HG03432 (cell line): ENCODE measurements at regions not wholly inside any gene's neighbourhood (a gene's known extent, or its start where the extent isn't known, plus 50 kb on each side); places are given as distances from the start of the nearest gene placed in this dataset.
"Not testable (repeated sequence)": the region's sequence is repeated elsewhere in the genome, so short reads cannot be mapped to it uniquely, and the experiment has no call there.

ENCODE experiments used
- ATAC-seq: cut with Tn5 transposase; IDR thresholded peaks from one replicate; pipeline ENCODE4 v1.9.1; 2021; ENCODE audit warnings: mild to moderate bottlenecking, moderate library complexity; ENCODE audit not compliant: unreplicated experiment

DNA sequence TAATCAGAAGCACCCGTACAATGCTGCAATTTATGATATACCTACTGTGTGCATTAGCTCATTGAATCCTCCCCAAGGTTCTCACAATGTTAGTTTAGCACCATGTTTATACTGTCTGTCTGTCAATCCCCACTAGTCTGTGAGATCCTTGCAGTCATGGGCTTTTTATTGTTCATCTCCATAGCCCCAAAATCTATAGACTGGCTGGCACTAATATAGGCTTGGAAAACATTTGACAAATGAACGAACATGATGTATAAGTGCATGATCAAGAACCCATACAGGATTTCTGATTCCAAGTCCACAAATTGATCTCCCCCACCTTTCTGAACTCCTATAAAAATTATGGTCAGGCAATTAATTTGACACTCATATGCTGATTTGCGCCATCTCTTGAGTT is 290.0 kb downstream of the OMA1 start:
- ATAC-seq = no peak

DNA sequence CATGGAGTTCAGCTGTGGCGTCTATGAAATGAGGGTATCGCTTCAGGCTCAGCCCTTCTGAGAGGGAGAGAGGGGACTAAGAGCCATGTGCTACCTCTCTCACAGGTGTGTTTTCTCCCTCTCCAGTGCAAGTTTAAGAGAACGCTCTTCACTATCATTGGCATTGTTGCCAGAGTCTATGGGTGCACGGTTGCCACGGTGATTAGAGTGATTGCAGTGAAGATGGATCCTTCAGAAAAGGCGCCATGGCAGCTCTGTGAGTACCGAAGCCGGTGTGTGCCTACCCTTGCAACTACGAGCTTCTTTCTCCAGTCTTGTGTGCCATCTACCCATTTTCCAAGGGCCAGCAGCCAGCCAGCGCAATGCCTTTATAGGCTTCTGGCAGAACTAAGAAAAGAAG is 290.5 kb downstream of the OMA1 start:
- no peak for ATAC-seq

DNA sequence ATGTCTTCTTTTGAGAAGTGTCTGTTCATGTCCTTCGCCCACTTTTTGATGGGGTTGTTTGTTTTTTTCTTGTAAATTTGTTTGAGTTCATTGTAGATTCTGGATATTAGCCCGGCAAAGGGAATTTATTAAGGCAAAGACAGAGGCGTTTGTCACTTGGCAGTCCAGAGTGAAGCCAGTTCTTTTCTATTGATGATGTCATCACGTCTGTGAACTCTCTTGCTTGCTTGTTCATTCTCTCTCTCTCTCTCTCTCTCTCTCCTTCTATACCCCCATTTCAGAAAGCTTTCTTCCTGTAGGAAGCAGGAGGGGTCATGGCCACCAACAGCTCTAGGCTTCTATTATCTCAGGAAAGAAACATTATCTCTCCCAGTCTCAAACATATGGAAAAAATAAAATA is 291.3 kb downstream of the OMA1 start:
- no peak for ATAC-seq

DNA sequence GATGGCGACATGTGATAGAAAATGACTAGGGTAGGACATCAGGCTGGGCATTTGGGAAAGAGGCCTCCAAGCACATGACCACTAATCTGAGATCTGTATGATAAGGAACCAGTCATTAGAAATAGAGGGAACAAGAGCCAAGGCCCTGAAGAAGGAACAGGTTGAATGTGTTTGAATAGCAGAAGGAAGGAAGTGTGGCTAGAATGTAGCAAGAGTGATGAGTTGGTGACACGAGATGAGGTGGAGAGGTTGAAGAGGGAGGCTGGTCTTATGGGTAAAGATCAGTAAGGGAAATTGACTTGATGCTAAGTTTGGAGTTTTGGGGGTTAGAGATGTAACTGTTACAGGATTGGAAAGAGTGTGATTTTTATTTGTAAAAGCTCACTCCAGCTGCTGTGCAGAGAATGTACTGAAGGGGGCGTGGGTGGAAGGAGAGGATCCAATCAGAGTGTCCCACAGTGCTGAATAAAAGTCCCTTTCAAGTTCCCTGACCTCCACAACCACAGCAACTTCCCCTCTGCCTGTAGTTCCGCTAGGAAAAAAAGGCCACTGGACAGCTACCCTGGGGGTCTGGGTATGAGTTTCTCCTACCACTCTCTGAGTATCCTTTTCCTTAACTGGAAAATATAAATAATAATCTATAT is 295.0 kb downstream of the OMA1 start:
- peak; percentile 40 for ATAC-seq

DNA sequence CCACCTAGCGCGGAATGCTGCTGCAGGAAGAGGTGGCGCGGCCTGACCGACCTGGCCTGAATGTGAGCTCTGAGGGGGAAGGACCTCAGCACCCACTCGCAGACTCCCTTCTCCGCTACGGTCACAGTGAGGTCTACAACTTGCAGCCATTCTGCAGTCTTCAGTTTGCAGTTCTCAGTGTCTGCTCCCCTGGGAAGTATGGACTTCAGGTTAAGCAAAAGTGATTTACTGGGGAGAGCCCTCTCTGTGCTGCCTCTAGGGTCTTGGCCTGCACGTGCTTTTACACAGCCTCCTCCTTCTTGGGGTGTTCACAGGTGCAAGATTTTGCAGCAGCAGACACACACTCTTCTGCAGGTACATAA is 296.0 kb downstream of the OMA1 start:
- ATAC-seq = no peak

DNA sequence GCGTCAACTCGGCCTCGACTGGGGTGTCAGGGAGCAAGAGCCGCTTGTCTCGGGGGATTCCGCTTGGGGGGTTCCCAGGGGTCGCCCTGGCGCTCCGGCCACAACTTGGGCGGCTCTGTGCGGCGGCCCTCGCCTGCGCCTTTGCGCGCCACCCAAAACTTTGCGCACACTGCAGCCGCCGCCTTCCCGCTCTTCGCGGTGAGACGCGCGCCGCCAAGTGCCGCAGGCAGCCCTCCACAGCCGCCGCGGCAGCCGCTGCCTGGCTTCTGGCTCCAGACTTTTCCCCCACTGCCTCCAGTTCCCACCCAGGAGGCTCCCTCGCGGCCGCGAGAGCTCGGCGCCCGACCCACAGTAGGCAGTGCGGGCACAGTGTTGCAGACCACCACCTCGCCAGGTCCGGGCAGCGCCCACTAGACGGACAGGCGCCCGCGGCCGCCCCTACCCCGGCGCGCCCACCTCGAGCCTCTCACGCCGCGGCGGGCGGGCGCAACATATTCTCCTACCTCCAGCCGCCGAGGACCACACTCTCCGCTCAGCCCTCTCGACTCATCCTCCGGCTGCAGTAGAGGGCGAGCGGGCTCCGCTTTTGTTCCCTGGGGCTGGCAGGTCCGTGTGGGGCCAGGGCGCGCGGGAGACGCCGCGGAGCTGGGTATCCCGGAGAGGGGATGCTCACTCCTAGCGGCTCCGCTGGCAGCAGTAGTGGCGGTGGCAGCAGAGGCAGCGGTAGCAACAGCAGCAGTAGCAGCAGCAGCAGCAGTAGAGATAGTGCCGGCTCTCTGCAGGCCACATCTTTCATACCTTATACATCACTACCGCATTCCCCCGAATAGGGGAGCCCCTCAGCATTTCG is 296.6 kb downstream of the OMA1 start:
- peak; percentile 64 for ATAC-seq

DNA sequence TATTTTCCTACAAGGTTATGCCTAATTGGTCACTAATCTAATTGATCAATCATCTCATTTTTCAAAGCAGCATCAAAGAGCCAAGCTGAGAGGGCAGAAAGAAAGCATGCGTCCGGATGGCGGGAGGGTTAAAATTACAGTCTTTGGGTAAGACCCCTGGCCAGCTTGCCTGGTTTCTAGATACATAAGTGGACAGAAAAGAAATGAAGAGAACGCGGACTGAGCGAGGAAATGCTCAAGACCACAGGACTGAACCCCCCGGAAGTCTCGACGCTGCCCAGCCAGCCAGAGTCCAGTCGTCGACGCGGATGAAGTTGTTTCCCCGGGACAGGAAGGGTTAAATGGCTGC is 297.2 kb downstream of the OMA1 start:
- no peak for ATAC-seq

DNA sequence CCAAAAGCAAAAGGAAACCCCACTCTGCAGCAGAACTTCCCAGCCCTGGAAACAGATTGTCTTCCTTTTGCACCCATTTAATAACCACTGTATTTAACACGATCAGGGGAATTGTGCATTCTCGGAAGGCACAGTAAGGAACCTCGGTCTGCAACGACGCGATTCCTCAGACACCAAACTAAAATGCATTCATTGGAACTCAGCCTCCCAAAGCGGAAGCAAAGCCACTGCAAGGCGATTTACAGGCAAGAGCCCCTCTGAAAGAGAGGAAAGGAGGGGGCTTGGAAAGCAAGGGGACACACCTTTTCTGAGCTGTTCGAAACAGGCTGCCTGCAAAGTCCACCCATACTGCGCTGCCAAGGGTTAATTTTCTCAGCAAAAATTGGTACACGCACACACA is 297.7 kb downstream of the OMA1 start:
- ATAC-seq = no peak

DNA sequence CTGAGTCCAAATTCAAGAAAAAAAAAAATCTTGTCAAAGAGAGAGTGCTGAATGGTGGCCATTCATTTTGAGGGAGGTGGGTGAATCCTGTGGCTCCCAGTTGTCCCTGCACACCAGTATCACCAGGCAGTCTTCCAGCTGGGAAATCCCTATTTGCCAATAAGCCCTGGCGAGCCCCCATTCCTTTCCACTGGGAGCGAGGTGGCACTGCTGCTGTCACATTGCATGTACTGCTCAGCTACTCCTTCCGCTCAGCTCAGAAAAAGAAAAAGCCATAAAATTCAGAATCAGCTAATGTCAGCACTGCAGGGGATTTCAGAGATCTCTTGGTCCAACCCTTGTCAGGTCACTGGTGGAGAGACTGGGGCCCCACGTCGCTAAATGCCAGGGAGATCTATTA is 298.5 kb downstream of the OMA1 start:
- ATAC-seq = no peak

DNA sequence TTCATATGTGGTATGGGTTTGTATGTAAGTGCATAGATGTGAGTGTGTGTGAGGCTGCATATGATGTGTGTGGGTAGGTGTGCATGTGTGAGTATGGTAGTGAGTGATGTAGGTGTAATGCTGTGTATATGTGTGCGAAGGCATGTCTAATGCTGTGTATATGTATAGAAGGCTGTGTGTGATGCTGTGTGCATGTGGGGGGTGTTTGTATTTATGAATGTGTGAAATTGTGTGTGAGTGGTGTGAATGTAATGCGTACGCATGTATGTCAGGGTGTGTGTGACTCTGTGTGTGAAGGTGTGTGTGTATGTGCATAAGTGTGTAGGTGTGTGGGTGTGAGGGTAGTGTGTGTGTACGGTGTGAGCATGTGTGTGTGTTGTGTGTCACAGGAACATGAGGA is 300.0 kb downstream of the OMA1 start:
- ATAC-seq = no peak

DNA sequence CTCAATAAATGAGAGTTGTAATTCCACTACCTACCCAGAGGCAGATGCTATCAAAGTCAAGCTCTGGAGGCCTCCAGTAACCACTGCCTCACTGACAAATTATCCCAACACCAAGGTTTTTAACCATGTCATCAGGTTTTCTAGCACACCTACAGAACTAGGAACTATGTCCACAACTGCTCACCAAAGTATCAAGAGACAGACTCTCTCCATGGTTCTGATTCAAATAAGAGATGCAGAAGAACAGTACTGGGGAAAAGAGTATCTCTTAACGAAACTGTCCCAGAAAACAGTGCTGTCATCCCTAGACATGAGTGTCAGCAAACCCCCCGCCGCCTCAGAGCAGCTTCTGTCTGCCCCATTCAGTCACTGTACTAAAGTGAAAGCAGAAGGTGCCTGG is 301.7 kb downstream of the OMA1 start:
- ATAC-seq = no peak

DNA sequence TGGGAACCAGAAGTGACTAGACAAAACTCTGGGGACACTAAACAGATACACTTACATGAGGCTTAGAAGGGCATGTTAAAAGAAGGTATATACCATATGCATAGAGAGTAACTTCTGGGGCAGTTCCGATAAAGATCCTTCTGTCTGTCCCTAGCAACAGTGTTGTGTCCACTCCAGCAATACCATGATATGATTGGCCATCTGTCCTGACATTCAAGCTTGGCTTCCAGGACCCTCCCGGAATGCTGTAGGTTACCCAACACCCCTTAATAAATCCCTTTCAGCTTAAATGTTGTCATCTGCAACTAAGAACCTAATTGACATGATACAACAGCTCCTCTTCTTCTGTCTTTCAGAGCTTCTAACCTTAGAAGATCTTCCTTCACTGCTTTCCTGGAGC is 307.7 kb downstream of the OMA1 start:
- ATAC-seq = no peak

DNA sequence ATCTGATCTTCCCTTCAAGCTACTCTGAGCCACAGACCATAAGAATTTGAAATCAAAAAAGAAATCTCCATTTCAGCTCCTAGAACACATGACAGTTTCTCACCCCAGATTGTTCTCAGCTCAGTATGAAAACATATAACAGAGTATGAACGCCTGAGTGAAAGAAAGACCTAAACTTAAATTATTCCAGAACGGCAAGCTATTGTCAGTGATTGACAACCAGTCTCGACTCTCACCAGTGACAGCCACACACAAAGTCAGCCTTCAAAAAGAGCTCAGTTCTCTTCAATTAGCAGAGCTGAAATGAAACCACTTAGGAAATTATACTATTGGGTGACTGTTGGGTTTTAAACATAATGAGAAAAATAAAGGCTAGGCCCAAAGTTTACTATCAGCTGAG is 312.8 kb downstream of the OMA1 start:
- no peak for ATAC-seq

DNA sequence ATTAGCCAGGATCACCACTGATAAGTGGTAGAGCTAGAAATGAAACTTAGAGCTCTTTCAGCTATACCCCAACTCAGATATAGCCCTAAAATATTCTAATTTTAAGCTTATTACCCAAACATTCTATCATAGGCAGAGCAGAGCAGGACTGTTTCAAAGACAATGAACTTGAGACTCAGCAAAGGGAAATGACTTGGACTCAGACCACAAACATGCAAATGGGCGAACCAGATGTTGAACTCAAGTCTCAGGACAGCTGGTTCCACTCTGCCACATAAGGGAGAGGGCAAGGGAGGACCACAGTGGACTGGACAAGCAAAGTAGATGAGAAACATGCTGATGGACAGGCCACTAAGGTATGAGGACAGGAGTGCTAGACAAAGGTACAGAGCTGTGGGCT is 315.3 kb downstream of the OMA1 start:
- no peak for ATAC-seq

DNA sequence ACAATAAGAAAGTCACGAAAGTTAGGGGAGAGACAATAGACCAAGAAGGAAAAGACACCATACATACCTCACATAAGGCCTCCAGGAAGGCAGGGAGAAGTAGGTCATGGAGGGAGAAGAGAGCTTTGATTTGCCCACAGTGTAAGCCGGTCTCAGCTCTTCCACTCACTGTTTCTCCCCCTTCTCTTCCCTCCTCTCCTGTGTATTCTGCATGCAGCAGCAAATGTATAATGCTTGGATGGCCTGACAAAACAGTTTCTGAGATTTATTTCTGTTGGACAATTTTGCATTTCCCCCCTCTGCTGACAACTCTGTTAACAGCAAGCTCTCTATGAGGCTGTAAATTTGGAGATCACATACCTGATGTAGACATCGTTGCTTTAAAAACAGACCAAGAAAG is 318.9 kb downstream of the OMA1 start:
- no peak for ATAC-seq

DNA sequence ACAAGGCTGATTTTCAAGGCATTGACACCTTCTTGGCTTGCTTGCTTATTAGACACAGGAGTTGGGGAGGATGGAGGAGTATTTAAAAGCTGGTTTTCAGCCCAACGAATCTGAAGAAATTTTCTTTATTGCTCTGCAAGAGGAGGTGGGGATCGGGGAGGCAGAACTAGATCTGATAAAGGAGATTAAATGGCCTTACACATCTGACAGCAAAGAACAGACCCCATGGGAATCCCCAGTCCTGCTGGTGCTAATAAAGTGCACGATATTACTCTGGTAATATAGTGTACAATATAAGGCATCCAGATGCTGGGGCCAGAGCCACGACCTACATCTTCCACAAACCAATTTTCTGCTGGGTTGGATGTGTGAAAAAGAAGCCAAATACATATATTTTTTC is 323.0 kb downstream of the OMA1 start:
- ATAC-seq = no peak

DNA sequence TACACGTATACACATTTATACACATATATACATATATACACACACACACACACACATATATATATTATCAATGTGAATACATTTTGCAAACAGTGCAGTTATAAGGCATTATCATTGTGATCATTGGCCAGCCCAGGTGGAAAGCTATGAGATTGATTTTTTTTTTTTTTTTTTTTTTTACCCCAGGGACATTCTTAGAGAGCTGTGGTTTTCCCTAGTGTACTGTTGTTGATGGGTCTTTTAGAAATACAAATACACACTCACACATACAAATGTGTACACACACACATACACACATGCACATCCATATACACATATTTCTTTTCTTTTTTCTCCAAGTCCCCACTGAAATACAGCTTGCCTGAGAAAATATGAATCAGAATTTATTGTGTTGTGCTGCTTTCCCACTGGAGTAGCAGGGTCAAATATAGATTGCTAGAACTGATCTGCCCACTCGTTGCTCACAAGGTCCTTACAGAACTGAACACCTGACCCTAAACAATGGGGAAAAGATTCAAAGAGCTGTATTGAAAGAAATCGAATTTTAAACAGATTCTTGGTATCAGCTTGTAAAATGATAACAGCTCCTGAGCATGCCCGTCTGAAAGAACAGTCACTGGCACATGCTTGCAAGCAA is 325.6 kb downstream of the OMA1 start:
- ATAC-seq = no peak

DNA sequence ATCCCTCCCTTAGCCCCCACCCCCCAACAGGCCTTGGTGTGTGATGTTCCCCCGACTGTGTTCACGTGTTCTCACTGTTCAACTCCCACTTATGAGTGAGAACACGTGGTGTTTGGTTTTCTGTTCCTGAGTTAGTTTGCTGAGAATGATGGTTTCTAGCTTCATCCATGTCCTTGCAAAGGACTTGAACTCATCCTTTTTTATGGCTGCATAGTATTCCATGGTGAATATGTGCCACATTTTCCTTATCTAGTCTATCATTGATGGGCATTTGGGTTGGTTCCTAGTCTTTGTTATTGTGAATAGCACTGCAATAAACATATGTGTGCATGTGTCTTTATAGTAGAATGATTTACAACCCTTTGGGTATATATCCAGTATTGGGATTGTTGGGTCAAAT is 330.4 kb downstream of the OMA1 start:
- not testable (repeated sequence) for ATAC-seq

DNA sequence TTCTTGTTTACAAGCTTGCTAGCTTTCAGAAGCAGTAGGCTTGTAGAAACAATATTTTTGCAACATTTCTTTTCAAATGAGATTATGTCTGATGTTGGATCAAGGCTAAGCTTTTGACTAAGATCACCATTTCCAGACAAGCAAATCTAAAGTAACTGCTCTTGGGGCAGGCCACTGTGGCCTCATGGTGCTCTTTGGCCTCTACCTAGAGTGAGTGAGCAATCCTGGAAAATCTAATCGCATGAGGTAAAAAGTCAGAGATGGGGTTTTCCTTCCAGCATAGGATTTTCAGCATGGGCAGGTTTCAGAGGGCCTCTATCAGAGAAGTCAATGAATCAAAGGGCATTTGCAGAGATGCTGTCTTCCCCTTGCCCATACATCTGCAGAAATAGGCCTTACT is 331.9 kb downstream of the OMA1 start:
- no peak for ATAC-seq

DNA sequence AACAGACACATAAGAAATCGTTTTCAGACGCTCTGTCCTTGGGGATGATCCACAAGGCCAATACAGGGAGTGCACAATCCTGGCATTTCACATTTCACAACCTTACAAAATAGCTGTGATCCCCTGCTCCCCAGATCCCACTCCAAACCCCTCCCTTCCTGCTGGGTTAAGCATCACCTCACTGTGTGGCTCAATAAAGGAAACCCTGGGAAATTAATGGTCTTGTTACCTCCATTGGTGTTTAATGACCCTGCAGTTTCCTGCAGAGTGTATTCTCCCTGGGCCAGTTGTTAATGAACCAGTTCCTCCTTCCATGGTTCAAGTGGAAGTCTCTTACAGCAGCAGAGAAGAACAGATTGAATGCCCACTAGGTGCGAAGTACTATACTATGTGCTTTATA is 334.7 kb downstream of the OMA1 start:
- no peak for ATAC-seq

DNA sequence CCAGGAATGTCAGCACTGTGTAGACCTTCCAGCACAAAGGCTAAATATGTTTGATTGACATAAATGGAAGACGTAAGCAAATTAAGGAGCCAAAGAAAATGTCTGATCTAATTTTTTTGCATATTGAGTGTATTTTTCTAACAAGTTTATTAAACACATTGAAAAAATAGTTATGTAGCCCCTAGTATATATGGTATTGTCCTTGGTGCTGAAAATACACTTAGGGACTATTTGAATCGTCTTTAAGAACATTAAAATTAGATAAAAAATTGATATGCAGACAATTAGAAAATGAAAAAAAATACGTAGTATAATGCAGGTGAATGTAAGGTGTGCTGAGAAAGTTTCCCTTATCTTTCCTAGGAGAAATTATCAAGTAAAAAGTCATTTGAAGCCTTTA is 337.0 kb downstream of the OMA1 start:
- ATAC-seq = no peak

DNA sequence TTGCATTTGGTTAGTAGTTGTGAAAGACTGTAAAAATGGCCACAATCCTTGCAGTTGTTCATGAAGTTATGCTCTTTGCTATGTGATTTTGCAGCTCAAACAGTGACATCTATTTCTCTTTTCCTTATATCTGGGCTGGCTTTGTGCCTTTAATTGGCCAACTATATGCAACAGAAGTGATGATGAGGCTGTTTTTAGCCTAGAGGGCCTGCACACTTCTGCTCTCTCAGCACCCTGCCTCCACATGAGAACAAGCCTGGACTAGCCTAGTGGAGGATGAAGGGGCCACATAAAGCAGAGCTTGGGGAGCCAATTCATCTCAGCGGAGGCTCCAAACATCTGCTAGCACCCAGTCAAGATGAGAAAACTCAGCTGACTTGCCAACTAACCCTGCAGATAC is 339.8 kb downstream of the OMA1 start:
- ATAC-seq = no peak
